ENCODE measurements at regions not wholly inside any gene's neighbourhood (a gene's known extent, or its start where the extent isn't known, plus 50 kb on each side); places are given as distances from the start of the nearest gene placed in this dataset.

DNA sequence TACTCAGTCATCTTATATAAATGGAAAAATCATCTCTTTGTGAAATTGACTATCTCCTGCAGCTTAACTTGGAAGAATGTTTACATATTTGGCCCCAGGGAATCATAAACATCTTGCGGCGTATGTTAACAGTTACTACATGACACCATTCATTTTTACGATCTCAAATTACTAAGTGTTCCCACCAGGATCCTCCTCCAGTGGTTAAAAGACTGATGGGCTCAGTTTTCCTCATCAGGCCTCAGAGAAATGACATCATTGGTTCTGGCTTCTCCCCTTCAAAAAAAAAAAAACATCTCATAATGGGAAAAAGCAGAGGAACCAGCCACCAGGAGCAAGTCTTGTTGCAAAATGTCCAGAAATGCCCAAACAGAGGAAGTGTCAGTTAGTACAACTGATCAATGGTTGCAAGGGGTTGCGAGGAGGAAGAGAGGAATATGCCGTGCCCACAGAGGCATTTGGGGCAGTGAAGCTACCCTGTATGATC, 70.5 kb upstream of the LIPC start:
- H3K27me3 ChIP-seq (ENCODE audit: control insufficient read depth in 1 of 2, insufficient read depth in 2 of 2, low read length in 2 of 2): peaks cover 0 to 5% of the 10 kb centered on the region in 2 experiments; a peak in 2 of 5 replicates
- ChIA-PET POLR2A (no interaction called here), CTCF (ENCODE audit: low intra/inter-chr PET ratio, low total read pairs) (no interaction called here)
- in situ Hi-C loops (cut with HindIII; ENCODE audit: extremely low pct_ligation_motif_present, low pct_unique_long_range_greater_than_20kb): no loop called here
- BruUV-seq (replicated peaks): no TSS peak
- no peaks in the 10 kb centered on the region for H3K9me3 ChIP-seq (ENCODE audit: low read length)
- H3K79me2 ChIP-seq (ENCODE audit: insufficient read depth, low read length): no peaks in the 10 kb centered on the region
- H4K20me1 ChIP-seq (ENCODE audit: insufficient read depth, low read length): no peaks in the 10 kb centered on the region
- H3K4me2 ChIP-seq (ENCODE audit: low read depth, low read length): no peak overlapping the region
- FAIRE-seq: no peak
- WGBS (ENCODE audit: low lambda C conversion rate): 78% methylated on average over 5 of the region's 5 CpGs
- H3K4me1 ChIP-seq (ENCODE audit: insufficient read depth, low read length): peaks cover 15% of the 10 kb centered on the region
- H3K27ac ChIP-seq (ENCODE audit: extremely low read length, insufficient read depth, low read length): no peak overlapping the region
- intact Hi-C loops (cut with micrococcal nuclease; ENCODE audit: unreplicated experiment): no loop called here
- no peak for ATAC-seq
- H3K4me3 ChIP-seq (replicated peaks in 1 of 3; ENCODE audit: insufficient read depth in 1 of 3, low read depth in 2 of 3, low read length in 3 of 3): no peak overlapping the region
- H3K36me3 ChIP-seq (replicated peaks in 1 of 2; ENCODE audit: control insufficient read depth in 1 of 2, insufficient read depth in 2 of 2, low read length in 2 of 2): no peaks in the 10 kb centered on the region
- TF ChIP-seq ATF7 (IDR thresholded peaks at IDR 0.05): peak; percentile 47; the same call in 1 of the 2 replicates
- TF ChIP-seq ATF7 (CRISPR knock-in tag; IDR thresholded peaks at IDR 0.05): no peak
- TF ChIP-seq CREM (IDR thresholded peaks at IDR 0.05): no peak
- TF ChIP-seq CREM (CRISPR knock-in tag; IDR thresholded peaks at IDR 0.05): no peak
- no peak overlapping the region for H3K9ac ChIP-seq (ENCODE audit: insufficient read depth, low read depth, low read length)
- DNase-seq (ENCODE audit: low spot score): no peak
- H2AFZ ChIP-seq (ENCODE audit: low read length): no peak overlapping the region

DNA sequence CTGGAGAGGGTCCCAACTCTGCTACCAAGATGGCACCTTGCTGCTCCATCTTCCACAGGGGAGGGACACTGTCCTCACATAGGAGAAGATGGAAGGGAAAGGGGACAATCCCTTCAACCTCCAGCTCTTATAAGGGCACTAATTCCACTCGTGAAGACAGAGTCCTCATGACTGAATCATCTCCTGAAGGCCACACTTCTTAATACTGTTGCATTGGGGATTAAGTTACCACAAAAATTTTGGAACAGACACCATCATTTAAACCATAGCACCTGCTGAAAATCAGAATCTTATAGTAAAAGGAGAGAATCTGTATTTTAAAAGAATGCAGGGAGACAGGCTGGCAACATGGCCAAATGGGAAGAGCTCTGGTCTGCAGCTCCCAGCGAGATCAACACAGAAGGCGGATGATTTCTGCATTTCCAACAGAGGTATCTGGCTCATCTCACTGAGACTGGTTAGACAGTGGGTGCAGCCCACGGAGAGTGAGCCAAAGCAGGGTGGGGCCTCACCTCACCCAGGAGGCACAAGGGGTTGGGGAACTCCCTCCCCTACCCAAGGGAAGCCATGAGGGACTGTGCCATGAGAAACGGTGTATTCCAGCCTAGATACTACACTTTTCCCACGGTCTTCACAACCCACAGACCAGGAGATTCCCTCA, 69.4 kb upstream of the LIPC start:
- no peak overlapping the region for H2AFZ ChIP-seq (ENCODE audit: low read length)
- H3K36me3 ChIP-seq (replicated peaks in 1 of 2; ENCODE audit: control insufficient read depth in 1 of 2, insufficient read depth in 2 of 2, low read length in 2 of 2): no peaks in the 10 kb centered on the region
- no peak overlapping the region for H3K9ac ChIP-seq (ENCODE audit: insufficient read depth, low read depth, low read length)
- H3K27ac ChIP-seq (ENCODE audit: extremely low read length, insufficient read depth, low read length): no peak overlapping the region
- POLR2A ChIA-PET: interaction anchor here (1.1 kb wide), 1 partner anchor 31 kb away, joined by 4 read pairs; no protein-coding TSS in a partner anchor
- no peak overlapping the region for H3K4me2 ChIP-seq (ENCODE audit: low read depth, low read length)
- no peak for FAIRE-seq
- no peaks in the 10 kb centered on the region for H4K20me1 ChIP-seq (ENCODE audit: insufficient read depth, low read length)
- peaks cover 15% of the 10 kb centered on the region for H3K4me1 ChIP-seq (ENCODE audit: insufficient read depth, low read length)
- DNase-seq (ENCODE audit: low spot score): no peak
- no peak for ATAC-seq
- H3K4me3 ChIP-seq (replicated peaks in 1 of 3; ENCODE audit: insufficient read depth in 1 of 3, low read depth in 2 of 3, low read length in 3 of 3): no peak overlapping the region
- WGBS (ENCODE audit: low lambda C conversion rate): 61% methylated on average over 3 of the region's 6 CpGs
- intact Hi-C loops (cut with micrococcal nuclease; ENCODE audit: unreplicated experiment): no loop called here
- in situ Hi-C loops (cut with HindIII; ENCODE audit: extremely low pct_ligation_motif_present, low pct_unique_long_range_greater_than_20kb): no loop called here
- H3K27me3 ChIP-seq (ENCODE audit: control insufficient read depth in 1 of 2, insufficient read depth in 2 of 2, low read length in 2 of 2): peaks cover 0 to under 1% of the 10 kb centered on the region in 2 experiments; a peak in 2 of 5 replicates
- BruUV-seq (replicated peaks): no TSS peak
- H3K9me3 ChIP-seq (ENCODE audit: low read length): no peaks in the 10 kb centered on the region
- CTCF ChIA-PET (ENCODE audit: low intra/inter-chr PET ratio, low total read pairs): no interaction called here
- H3K79me2 ChIP-seq (ENCODE audit: insufficient read depth, low read length): no peaks in the 10 kb centered on the region
- TF ChIP-seq PRMT3 (CRISPR knock-in tag; IDR thresholded peaks at IDR 0.05; ENCODE audit: borderline replicate concordance, low read depth) (no peak), POGK (CRISPR knock-in tag; conservative IDR thresholded peaks at IDR 0.05) (no peak), PRDM10 (CRISPR knock-in tag; IDR thresholded peaks at IDR 0.05; ENCODE audit: low read depth) (no peak), TBL1XR1 (IDR thresholded peaks at IDR 0.05; ENCODE audit: borderline replicate concordance, low read length, partially characterized antibody) (no peak), ZBTB7B (CRISPR knock-in tag; IDR thresholded peaks at IDR 0.05) (no peak), ZNF350 (CRISPR knock-in tag; IDR thresholded peaks at IDR 0.05; ENCODE audit: borderline replicate concordance, low read depth) (no peak)
